GM21529 (cell line): ENCODE measurements at regions not wholly inside any gene's neighbourhood (a gene's known extent, or its start where the extent isn't known, plus 50 kb on each side); places are given as distances from the start of the nearest gene placed in this dataset.

Experiments
- ATAC-seq: cut with Tn5 transposase; IDR thresholded peaks from one replicate; pipeline ENCODE4 v1.9.1; 2021; ENCODE audit not compliant: unreplicated experiment

DNA sequence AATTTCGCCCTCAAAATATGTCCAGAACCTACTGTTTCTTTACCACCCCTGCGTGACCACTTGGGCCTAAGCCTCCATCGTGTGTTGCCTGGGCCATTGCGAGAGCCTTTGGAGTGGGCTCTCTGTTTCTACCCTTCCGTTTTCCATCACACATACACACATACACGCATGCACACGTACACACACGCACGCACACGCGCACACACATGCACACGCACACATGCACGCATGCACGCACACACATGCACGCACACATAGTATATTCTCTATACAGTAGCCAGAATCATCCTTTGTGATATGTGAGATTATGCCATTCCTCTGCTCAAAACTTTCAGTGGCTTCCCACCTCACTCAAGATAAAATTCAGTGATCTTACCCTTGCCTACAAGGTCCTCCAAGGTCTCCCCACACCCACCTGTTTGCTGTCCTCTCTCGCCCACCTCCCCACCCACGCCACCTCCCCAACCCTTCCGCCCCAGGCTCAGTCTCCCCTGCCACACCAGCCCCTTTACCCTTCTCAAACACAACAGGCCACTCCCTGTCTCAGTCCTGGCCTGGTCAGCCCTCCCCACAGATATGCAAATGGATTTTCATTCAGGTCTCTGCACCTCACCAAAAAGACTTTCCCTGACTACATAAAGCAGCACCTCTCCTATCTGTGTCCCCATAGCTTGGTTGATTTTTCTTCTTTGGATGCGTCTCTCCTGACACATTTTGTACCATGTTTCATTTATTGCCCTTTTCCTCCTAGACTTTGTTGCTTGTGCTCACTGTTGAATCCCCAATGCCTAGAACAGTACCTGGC, 559.6 kb downstream of the CD83 start:
- no peak for ATAC-seq

DNA sequence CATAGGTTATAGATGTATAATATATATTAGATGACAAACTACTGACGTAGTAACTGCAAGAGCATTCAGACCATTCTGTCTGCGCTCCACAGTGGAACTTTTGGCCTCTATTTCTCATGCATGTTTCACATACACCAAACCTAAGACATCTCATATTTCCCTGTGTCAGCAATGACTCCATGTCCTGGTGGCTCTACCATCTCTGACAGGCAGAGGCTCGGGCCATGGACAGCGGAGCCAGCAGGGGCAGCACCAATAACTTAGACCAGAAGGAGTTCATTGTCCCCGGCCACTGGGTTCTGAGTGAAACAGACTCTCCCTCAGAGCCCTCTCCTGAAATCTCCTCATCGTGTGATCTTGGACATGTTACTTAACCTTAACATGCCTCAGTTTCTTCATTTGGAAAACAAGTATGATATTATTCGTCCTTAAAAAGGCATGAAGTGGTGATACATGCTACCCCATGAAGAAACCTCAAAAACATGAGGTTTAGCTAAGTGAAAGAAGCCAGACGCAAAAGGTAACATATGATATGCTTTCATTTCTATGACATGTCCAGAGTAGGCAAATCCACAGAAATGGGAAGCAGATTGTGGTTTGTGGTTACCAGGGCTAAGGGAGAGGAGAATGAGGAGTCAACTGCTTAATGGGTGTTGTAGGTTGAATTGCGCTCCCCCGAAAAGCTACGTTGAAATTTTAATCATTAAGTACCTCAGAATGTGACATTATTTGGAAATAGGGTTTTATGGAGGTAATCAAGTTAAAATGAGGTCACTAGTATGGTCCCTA, 564.0 kb upstream of the JARID2 start:
- no peak for ATAC-seq

DNA sequence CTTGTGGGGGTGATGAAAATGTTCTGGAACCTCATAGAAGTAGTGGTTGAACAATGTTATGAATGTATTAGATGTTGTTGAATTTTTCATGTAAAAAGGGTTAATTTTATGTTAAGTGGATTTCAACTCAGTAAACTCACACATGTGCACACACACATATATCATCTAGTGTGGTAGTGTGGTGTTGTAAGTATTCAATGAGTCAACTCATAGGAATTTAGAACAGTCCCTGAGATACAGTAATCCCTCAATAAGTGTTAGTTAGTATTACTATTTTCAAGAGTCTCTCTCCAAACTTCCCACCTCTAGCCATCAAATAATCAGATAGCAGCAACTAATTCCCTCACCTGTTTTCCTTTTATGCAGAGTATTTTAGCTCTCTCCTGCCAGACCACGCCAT, 563.1 kb upstream of the JARID2 start:
- ATAC-seq = no peak

DNA sequence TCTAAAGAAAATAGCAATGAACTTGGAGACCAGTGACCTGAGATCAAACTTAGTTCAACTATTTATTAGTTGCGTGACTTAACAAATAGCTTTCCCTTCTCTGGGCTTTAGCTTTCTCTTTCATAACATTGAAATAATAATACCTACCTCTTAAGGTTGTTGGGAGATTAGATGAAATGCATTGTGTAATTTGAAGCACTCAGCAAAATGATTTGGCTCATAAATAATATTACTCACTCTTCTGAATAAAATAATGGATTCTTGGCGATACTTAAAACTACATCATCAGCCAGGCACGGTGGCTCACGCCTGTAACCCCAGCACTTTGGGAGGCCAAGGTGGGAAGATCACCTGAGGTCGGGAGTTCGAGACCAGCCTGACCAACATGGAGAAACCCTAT, 556.2 kb upstream of the JARID2 start:
- no peak for ATAC-seq

DNA sequence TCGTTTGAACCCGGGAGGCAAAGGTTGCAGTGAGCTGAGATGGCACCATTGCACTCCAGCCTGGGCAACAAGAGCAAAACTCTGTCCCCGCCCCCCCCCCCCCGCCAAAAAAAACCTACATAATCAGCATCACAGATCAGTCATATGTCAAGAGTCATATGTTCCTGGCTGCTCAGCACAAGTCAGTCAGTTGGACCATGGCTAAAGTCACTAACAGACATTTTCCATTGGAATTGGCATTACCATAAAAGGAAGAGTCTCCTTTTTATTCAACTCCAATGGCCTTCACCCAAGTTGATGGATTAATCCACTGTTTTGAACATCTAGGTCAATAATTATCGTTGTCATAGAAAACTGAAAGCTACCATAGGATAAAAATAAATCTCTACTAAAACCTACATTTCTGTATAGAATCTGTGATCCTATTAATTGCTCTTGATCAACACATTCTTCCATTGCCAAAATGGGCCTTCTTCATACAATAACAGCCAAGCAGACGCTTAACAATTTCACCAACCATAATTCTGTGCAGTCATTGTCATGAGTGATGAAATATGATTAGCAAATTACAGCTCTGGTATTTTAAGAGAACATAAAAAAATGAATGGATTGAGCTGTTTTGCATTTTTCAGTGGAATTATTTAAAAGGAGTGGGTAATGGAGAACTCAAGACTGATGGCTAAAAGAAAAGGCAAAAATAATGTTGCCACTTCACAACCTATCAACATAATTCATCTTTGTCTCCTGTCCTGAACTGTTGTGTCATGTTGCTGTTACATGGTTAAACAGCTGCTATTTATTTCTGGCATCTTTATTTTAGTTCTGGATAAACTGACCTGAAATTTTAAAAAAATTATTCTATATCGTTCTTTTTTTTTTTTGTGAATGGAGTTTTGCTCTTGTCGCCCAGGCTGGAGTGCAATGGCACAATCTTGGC, 555.5 kb upstream of the JARID2 start:
- ATAC-seq = no peak

DNA sequence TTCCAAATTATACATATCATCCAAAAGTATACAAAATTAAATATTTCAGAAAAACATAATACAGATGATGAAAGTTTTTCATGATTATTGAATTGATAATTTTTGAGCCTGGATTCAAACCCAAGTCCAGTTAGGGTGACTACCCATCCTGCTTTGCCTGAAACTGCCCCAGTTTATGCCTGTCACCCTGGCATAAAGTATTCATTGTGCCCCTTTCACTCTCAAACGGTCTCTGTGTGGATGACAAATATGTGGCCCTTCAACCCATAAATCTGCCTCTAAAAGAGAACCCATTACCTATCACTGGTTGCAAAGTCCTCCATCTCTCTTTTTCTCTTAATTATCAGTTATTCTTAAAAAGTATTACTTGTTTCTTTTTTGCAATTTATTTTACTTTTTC, 553.7 kb upstream of the JARID2 start:
- no peak for ATAC-seq

DNA sequence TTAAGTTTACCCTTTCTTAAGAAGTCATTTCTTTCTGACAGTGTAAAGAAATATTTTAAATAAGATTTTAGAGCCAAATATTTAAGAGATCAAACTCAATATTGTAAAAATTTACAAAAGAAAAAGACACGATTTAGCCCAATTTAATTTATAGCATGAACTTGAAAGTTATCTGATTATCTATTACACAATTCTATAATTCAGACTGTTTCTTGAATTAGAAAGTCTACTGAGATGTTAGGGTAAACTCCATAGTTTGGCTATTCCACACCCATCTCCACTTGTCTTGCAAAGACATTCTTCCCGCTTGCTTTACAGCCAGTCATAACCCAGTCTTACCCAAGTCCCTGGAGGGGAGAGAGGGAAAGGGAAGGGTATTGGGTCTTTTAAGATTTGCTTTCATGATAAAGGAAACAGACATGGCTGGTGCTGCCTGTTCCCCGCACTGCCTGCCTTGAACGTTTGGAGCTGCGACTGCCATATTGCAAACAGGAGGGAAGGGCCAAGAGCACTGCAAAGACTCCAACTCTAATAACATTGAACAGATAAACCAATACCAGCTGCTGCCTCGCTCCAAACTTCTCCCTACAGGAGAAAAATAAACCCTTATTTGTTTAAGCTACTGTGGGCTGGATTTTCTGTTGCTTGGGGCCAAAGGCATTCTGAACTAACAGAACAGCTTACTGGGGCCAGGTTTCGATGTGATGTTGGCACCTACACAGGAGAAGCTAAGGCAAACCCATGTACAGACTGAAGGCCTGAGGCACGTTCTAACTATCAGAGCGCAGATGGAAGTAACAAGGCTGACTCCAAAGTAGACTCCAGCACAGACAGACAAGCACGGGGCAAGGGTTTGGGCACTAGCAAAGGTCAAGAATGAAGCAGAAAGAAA, 552.3 kb upstream of the JARID2 start:
- no peak for ATAC-seq

DNA sequence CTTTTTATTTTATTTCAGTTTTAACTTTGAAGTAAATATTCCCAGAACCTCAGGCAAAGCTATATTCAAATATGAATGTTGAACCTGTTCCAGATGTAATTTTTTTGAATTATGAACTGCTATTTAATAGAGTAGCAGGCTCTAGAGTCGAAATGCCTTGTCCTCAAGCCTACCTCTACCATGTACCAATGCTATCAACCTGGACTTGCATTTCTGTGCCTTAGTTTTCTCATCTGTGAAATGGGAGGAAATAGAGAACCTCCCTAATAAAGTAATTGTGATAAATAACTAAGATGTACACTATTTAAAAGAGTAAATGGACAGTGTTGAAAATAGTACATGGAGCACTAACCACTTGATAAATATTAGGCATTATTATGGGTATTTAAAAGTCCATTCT, 551.6 kb upstream of the JARID2 start:
- no peak for ATAC-seq

DNA sequence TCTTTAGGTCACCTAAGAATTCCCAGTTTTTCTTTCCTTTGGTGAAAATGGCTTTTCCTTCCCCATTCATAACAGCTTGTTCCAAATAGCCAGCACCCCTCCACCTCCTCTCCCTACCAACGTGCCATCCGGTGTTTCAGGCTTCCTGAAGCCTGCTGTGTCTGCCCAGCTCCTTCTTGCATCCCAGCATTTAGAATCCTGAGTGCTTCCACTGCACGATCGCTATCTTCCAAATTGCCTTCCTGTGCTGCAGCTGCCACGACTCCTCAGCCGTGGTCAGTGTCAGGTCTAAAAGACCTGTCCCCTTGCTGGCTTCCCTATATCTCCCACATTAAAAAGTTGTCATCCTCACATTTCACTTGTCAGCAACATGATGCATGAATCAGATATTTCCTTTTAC, 550.3 kb upstream of the JARID2 start:
- ATAC-seq = no peak

DNA sequence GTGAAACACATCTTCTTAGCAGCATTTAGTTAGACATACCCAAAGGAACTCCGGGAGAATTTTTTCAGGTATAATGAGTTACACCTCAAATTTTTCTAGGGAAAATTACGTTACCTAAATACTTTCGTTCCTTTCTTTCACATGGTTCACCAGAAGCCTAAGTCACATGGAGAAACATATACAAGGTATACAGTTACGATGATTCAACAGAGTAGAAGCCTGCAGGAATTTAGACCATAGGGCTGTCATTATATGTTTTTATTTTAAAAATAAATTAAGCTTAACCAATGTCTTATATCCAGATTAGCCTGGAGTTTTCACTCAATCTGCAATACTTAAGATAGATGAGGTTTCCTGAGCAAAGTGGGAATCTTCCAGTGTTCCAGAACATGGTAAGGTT, 549.5 kb upstream of the JARID2 start:
- ATAC-seq = no peak

DNA sequence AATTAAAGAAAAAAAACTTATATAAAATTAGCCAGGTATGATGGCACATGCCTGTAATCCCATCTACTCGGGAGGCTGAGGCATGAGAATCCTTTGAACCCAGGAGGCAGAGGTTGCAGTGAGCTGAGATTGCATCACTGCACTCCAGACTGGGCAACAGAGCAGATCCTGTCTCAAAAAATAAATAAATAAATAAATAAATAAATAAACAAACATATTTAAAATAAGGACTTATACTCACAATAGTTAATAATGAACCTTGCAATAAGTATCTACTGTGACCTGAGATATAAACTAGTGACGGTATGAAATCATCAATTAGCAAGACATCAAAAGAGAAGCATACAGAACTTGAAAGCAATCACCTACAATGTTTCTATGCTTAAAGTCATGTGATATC, 548.4 kb upstream of the JARID2 start:
- ATAC-seq = no peak

DNA sequence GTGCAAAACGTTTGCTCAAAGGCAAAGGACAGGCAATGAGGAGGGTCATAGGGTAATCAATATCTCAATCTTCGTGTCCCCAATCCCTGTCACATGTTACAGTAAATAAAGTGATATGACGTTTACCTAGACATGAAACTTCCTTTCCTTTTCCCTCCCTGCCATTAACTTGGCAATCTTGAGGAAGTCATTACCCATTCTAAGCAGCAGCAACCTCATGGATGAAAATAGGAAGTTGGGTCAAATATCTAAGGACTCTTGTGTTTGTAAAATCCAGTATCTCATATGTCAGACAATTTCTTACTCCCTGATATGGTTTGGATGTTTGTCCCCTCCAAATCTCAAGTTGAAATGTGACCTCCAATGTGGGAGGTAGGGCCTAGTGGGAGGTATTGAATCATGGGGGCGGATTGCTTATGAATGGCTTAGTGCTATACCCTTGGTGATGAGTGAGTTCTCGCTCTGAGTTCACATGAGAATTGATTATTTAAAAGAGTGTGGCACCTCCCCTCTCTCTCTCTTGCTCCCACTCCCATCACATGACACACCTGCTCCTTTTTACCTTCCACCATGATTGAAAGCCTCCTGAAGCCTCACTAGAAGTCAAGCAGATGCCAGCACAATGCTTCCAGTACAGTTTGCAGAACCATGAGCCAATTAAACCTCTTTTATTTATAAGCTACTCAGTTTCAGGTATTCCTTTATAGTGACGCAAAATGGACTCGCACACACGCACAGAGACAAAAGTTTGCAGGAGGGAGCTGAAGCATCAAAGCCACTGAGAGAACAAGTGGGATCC, 545.9 kb upstream of the JARID2 start:
- ATAC-seq = no peak

DNA sequence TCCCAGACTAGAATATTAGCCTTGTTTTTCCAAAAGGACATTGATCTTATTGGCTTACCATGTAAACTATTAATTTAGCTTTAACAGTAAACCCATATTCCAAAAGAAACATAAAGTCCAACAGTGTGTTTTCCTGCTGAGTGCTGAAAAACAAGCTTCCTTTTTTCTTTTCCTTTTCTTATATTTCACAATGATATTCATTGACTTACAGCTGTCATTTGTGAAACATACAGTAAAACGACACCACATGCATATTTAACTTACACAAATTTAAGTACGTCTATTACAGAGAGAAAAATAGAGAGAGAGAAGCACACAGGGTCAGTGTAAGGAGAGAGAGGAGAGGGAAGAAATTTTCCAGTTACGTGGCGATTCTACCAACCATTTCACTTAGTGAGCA, 543.9 kb upstream of the JARID2 start:
- no peak for ATAC-seq

DNA sequence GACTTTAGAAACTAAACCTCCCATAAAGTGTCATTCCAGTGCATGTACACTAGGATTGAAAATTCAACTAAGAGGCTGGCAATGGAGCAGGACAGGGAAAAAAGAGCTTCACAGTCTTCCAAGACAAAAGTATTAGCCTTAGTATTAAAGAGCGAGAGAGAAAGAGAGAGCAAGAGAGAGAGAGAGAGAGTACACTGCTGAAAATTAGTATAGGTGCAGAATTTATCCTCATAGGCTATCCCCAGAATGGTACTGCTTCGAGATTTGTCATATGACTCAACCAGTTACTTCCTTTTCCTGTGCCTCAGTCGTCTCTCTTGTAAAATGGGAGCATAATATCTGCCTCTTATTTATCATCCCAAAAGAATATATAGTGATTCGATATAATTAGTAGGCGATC, 543.2 kb upstream of the JARID2 start:
- ATAC-seq = no peak

DNA sequence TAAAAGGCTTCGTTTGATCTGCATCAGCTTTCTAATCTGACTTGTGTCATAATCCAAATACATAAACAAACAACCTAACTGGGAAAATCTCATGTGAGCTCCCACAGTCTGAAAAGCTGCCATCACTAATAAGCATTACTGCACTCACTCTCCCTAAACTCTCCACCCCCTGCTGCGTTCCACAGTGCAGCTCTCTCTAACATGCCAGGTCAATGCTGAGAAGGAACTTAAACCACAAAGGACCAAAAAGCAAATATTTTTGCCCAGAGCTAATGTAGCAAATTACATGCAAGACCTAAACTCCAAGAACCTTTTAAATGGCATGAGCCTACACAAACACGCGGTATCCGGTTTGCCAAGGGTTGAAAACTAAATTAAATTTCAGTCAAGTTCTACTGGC, 542.3 kb upstream of the JARID2 start:
- no peak for ATAC-seq

DNA sequence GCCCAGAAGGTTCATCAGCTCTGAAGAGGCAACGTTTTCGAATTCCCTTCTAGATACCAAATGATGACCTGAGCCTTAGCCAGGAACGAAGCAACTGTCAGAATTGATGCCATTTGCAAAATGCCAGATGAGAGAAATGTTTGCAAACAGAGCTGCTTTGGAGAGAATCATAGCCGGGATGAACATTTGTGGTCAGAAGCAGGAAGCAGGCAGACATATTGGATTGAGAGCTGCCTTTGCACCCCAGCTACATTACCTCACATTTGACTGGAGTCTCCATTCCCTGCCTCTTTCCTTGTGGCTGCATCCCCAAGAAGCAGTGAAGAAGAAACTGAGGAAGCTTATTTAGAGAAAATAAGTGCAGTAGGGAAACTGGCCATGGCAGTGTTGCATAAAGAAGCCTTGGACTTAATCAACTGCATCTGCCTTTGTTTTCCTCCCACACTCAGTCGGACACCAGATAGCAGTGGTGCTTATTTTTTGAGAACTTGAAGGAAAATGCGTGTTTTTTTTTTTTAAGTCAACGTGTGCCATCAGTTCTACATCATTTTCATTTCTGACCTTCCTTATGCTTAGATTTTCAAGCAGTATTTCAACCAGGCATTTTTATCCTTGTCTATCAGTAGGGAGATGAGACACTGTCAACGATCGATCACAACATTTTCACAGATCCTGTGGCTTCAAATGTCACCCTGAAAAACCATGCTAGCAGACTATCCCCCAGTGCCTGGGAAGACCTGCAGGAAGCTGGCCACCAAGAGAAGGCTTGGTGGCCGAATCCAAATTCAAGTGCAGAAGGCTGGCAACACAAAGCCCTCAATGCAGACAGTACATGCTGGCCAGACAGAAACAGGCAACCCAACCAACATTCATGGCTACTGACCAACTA, 541.2 kb upstream of the JARID2 start:
- no peak for ATAC-seq

DNA sequence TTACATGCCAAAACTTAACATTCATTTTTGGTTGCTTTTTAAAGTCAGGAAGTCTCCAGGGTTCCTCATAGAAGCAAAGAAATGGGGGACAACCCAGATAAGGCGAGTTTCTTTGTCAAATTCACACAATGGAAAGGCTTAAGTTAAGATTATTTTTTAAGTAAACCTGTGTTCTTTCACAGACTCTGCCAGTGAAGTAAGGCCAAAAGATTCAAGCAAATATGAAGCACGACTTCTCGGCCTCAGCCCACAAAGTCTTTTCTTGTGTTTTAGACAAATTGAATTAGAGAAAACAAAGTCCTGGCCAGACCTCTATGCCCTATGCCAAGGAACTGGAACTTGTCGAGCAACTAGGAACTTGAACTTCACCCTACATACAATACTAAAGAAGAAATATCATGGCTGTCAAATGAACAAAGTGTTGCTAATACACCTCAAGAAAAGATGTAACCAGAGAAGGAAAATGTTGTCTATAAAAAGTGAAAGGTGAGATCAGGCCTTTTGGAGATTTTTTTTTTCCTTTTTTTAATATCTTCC, 540.0 kb upstream of the JARID2 start:
- no peak for ATAC-seq

DNA sequence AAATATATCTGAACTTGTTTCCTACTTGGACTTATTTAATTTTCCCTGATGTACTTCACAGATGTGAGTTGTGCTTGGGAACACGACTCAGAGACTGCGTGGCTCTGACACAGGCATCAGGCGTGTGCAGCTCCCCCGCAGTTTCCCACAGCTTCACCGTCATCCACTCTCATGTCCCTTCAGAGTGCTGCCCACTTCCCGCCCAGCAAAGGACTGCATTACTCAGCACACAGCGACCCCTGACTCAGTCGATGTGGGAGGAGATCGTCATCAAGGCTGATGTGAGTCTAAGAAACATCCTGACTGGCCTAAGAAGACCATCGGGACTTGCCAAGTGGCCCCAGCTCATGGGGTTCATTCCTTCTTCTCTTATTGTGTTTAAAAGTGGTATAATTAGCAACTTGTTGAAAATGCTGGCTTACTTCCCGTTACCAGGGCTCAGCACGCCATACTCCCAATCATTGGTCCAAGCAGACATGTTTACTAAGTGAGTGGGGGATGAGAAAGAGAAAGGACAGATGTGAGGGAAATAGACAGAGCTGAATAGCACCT, 539.4 kb upstream of the JARID2 start:
- no peak for ATAC-seq
